ENCODE measurements at regions not wholly inside any gene's neighbourhood (a gene's known extent, or its start where the extent isn't known, plus 50 kb on each side); places are given as distances from the start of the nearest gene placed in this dataset.

DNA sequence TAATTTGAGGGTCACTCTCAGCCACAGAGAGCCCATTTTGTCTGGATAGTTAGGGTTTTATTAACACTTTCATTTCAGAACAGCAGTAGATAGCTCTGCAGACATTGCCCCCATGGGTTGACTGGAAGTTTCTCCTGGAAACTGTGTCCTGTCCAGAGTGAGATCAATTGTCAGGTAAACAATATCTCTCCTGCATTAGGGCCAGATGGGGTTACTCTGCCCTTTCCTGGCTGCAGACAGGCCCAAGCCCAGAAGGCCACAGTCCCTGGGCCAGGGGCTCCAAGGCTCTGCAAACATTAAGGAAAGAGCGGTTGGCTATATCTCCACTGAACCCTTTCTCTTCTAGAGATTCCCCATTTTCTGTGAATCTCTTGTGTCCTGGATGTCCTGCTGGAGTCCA is 436.8 kb upstream of the PRKX start:
- no peaks in the 10 kb centered on the region for H3K4me1 ChIP-seq (ENCODE audit: control insufficient read depth, insufficient read depth, low read length)
- H3K27ac ChIP-seq (ENCODE audit: low read length): no peak overlapping the region
- H3K27me3 ChIP-seq (ENCODE audit: control insufficient read depth in 1 of 2, insufficient read depth in 2 of 2, low read length in 2 of 2): no peaks in the 10 kb centered on the region
- no peak overlapping the region for H3K4me3 ChIP-seq (ENCODE audit: low read length in 2 of 2)
- no peaks in the 10 kb centered on the region for H3K9me3 ChIP-seq (ENCODE audit: control insufficient read depth in 2 of 2, low read length in 2 of 2)
- no peaks in the 10 kb centered on the region for H3K36me3 ChIP-seq (ENCODE audit: control insufficient read depth in 2 of 2, insufficient read depth in 2 of 2, low read length in 2 of 2)
- H3K9ac ChIP-seq (ENCODE audit: low read length in 2 of 2): no peak overlapping the region

DNA sequence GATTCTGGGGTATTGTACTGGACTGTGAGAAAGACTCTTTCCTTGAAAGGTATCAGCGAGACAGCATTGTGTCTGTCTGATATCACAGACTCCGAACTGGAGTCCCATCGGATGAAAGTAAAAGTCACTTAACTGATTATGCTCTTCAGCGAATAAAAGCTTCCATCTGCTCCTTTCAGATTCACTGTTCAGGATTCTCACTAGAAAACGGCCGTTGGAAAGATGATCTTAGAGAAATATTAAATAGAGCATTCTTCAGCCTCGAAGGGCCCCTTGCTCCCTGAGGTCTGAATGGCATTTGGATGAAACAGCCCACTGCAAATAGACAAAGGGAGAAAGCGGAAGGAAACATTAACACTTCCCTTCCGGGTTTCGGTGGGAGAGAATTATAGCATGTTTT is 416.2 kb upstream of the PRKX start:
- Histone ChIP-seq H3K36me3 (ENCODE audit: control insufficient read depth in 2 of 2, insufficient read depth in 2 of 2, low read length in 2 of 2) (no peaks in the 10 kb centered on the region), H3K9me3 (ENCODE audit: control insufficient read depth in 2 of 2, low read length in 2 of 2) (no peaks in the 10 kb centered on the region)

DNA sequence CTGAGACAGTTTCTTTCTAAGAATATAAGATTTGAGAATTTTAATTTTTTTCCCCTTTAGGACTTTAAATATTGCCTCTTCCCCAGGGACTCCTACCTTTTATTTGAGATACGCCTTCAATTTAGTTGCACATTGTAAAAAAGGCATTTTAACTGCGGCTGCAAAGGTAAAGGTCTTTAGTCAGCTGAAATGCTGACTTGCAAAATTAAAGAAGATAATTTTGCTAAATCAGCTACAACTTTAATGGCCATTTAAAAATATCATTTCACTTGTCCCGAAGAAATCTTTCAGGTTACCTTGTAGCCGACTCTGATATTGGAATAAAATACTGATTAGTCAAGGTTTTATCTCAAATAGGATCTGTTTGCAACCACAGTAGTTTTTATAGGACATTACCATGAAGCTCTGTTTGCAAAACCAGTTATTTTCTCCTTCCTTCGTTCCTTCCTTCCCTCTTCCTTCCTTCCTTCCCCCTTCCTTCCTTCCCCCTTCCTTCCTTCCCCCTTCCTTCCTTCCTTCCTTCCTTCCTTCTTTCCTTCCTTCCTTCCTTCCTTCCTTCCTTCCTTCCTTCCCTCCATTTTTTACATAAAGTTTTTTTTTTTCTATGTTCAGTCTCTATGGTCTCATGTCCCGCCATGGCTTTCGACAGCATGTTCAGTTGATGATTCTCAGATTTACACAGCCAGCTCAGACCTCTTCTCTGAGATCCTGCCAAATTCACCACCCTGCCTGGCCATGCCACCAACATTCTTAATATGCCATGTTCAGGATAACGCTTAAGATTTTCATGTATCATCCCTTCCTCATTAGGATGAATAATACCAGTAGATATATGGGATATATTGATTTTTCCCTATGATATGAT is 405.4 kb upstream of the PRKX start:
- Histone ChIP-seq H3K27ac (ENCODE audit: low read length) (no peak overlapping the region), H3K9ac (ENCODE audit: low read length in 2 of 2) (no peak overlapping the region), H3K27me3 (ENCODE audit: control insufficient read depth in 1 of 2, insufficient read depth in 2 of 2, low read length in 2 of 2) (no peaks in the 10 kb centered on the region), H3K4me3 (ENCODE audit: low read length in 2 of 2) (no peak overlapping the region), H3K9me3 (ENCODE audit: control insufficient read depth in 2 of 2, low read length in 2 of 2) (no peaks in the 10 kb centered on the region), H3K4me1 (ENCODE audit: control insufficient read depth, insufficient read depth, low read length) (no peaks in the 10 kb centered on the region), H3K36me3 (ENCODE audit: control insufficient read depth in 2 of 2, insufficient read depth in 2 of 2, low read length in 2 of 2) (no peaks in the 10 kb centered on the region)

More for the DNA sequence above, 416.2 kb upstream of the PRKX start:
- Histone ChIP-seq H3K27ac (ENCODE audit: low read length) (no peak overlapping the region), H3K27me3 (ENCODE audit: control insufficient read depth in 1 of 2, insufficient read depth in 2 of 2, low read length in 2 of 2) (no peaks in the 10 kb centered on the region), H3K4me1 (ENCODE audit: control insufficient read depth, insufficient read depth, low read length) (no peaks in the 10 kb centered on the region), H3K9ac (ENCODE audit: low read length in 2 of 2) (no peak overlapping the region), H3K4me3 (ENCODE audit: low read length in 2 of 2) (no peak overlapping the region)

DNA sequence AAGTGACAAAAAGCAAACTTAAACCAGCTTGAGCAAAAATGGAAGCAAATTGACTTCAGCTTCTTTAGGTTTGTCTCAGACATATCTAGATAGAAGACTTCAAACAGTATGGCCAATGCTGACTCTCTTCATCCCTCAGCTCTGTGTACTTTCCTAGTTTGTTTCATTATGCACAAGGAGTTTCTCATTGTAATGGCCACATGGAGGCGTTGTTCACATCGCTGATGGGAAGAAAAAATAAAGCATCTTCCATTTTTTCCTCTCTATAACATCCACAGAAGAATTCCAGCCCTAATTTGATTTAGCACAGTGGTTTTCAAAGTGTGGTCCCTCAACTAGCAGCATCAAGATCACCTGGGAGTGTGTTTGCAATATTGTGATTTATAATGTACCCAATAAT is 397.5 kb upstream of the PRKX start:
- Histone ChIP-seq H3K36me3 (ENCODE audit: control insufficient read depth in 2 of 2, insufficient read depth in 2 of 2, low read length in 2 of 2) (no peaks in the 10 kb centered on the region), H3K27ac (ENCODE audit: low read length) (no peak overlapping the region), H3K27me3 (ENCODE audit: control insufficient read depth in 1 of 2, insufficient read depth in 2 of 2, low read length in 2 of 2) (no peaks in the 10 kb centered on the region)

DNA sequence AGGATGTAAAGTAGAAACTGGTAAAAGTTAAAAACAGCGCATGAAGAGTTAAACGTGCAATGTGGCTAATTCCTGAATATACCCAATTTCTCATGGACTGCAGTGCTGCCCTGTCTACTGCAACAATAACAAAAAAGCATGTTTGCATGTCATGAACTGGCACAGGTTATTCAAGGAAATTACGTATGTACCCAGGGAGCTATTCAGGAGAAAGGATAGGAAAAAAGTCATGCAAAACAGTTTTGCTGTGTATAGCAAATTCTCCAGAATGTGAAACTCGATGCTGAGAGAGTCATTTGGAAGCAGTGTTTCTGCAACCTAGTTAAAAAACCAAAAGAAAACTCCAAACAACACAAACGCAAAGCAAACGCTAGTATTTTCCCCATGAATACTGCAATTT is 381.5 kb upstream of the PRKX start:
- Histone ChIP-seq H3K9me3 (ENCODE audit: control insufficient read depth in 2 of 2, low read length in 2 of 2) (no peaks in the 10 kb centered on the region), H3K9ac (ENCODE audit: low read length in 2 of 2) (no peak overlapping the region), H3K4me3 (ENCODE audit: low read length in 2 of 2) (no peak overlapping the region), H3K4me1 (ENCODE audit: control insufficient read depth, insufficient read depth, low read length) (no peaks in the 10 kb centered on the region), H3K27me3 (ENCODE audit: control insufficient read depth in 1 of 2, insufficient read depth in 2 of 2, low read length in 2 of 2) (no peaks in the 10 kb centered on the region), H3K36me3 (ENCODE audit: control insufficient read depth in 2 of 2, insufficient read depth in 2 of 2, low read length in 2 of 2) (no peaks in the 10 kb centered on the region), H3K27ac (ENCODE audit: low read length) (no peak overlapping the region)

More for the DNA sequence above, 397.5 kb upstream of the PRKX start:
- H3K4me1 ChIP-seq (ENCODE audit: control insufficient read depth, insufficient read depth, low read length): no peaks in the 10 kb centered on the region
- peaks cover 0 to 3% of the 10 kb centered on the region in 2 donors for H3K9me3 ChIP-seq (ENCODE audit: control insufficient read depth in 2 of 2, low read length in 2 of 2)
- no peak overlapping the region for H3K9ac ChIP-seq (ENCODE audit: low read length in 2 of 2)
- H3K4me3 ChIP-seq (ENCODE audit: low read length in 2 of 2): no peak overlapping the region

DNA sequence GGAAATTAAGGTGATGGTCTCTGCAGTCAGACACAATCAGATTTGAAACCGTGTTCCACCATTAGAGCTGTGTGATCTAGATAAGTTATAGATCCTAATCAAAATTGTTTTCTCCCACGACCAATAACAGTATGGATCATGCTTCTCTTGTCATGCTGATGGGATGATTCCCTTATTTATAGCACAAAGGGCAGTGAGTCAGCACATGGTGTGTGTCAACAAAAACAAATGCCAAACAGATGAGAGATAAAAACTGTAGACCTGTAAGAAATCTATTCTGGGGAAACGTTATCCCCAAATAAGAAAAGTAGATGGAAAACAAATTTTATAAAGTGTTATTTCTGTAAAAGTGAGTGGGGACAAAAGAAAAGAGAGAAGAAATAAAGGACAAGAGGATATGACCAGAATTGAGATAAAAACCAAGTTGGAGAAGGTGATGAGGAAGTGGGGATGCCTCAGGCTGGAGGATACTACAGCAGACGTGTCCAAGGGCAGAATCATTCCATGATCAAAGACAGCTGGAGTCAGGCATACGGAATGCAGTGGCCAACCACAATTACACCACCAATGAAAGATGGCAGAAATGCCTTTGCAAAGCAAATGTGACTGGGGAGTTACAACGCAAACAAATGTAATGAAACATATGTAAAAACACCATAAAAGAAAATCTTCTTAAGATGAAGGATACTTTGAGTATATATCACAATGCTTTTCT is 377.8 kb upstream of the PRKX start:
- no peaks in the 10 kb centered on the region for H3K4me1 ChIP-seq (ENCODE audit: control insufficient read depth, insufficient read depth, low read length)
- H3K4me3 ChIP-seq (ENCODE audit: low read length in 2 of 2): no peak overlapping the region
- no peaks in the 10 kb centered on the region for H3K36me3 ChIP-seq (ENCODE audit: control insufficient read depth in 2 of 2, insufficient read depth in 2 of 2, low read length in 2 of 2)
- no peaks in the 10 kb centered on the region for H3K27me3 ChIP-seq (ENCODE audit: control insufficient read depth in 1 of 2, insufficient read depth in 2 of 2, low read length in 2 of 2)
- no peaks in the 10 kb centered on the region for H3K9me3 ChIP-seq (ENCODE audit: control insufficient read depth in 2 of 2, low read length in 2 of 2)
- H3K27ac ChIP-seq (ENCODE audit: low read length): no peak overlapping the region
- no peak overlapping the region for H3K9ac ChIP-seq (ENCODE audit: low read length in 2 of 2)

DNA sequence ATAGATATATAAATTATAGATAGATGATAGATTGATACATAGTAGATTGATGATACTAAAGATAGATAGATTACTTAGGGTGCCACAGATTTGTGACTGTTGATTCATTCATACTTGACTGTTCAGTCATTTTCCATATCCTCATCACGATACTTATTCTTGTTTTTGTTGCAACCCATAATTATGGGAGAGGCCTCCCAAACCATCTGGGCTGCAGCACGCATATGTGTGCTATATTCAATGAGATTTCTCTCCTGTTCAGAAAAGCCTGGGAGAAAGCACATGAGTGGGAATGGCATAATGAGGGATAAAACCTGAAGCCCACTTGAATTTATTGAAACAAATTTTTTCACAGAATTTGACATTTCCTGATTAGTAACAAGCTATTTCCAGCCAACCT is 346.4 kb upstream of the PRKX start:
- Histone ChIP-seq H3K27ac (ENCODE audit: low read length) (no peak overlapping the region), H3K9me3 (ENCODE audit: control insufficient read depth in 2 of 2, low read length in 2 of 2) (no peaks in the 10 kb centered on the region), H3K27me3 (ENCODE audit: control insufficient read depth in 1 of 2, insufficient read depth in 2 of 2, low read length in 2 of 2) (no peaks in the 10 kb centered on the region), H3K4me3 (ENCODE audit: low read length in 2 of 2) (no peak overlapping the region), H3K4me1 (ENCODE audit: control insufficient read depth, insufficient read depth, low read length) (no peaks in the 10 kb centered on the region), H3K36me3 (ENCODE audit: control insufficient read depth in 2 of 2, insufficient read depth in 2 of 2, low read length in 2 of 2) (no peaks in the 10 kb centered on the region), H3K9ac (ENCODE audit: low read length in 2 of 2) (no peak overlapping the region)

DNA sequence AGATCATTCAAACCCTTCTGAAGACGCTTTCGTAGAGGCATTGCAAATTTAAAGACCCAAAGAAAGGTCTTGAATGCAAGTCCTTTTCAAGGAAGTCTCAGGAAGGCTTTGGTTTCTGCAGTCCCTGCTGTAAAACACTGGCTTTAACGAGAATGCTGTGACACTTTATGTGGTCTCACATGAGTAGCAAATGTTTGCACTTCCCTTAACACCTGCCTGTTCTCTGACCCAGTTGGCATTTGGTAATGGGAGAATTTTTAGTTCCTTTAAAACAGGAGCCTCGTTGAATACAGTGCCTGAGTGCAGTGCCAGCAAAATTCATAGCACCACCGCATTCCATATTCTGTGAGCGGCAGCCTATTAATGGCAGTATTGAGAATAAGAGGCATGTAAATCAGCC is 330.5 kb upstream of the PRKX start:
- no peaks in the 10 kb centered on the region for H3K36me3 ChIP-seq (ENCODE audit: control insufficient read depth in 2 of 2, insufficient read depth in 2 of 2, low read length in 2 of 2)
- no peaks in the 10 kb centered on the region for H3K4me1 ChIP-seq (ENCODE audit: control insufficient read depth, insufficient read depth, low read length)
- H3K4me3 ChIP-seq (ENCODE audit: low read length in 2 of 2): no peak overlapping the region
- no peak overlapping the region for H3K27ac ChIP-seq (ENCODE audit: low read length)
- H3K27me3 ChIP-seq (ENCODE audit: control insufficient read depth in 1 of 2, insufficient read depth in 2 of 2, low read length in 2 of 2): no peaks in the 10 kb centered on the region
- H3K9ac ChIP-seq (ENCODE audit: low read length in 2 of 2): no peak overlapping the region
- peaks cover 0 to 4% of the 10 kb centered on the region in 2 donors for H3K9me3 ChIP-seq (ENCODE audit: control insufficient read depth in 2 of 2, low read length in 2 of 2)

DNA sequence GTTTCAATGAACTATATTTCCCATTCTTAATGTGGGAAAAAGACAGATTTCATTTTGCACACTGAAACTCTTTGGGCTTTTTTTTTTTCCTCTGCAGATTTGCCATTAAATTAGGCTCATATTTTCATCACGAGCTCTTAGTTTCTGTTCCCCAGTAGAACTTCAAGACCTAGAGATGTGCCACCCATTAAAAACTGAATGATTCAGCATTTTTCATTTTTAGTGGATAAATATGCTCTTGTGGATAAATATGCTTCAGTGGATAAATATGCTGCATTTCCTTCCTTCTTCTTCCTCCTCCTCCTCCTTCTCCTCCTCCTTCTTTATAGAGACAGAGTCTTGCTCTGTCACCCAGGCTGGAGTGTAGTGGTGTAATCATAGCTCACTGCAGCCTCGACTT is 322.4 kb upstream of the PRKX start:
- no peaks in the 10 kb centered on the region for H3K9me3 ChIP-seq (ENCODE audit: control insufficient read depth in 2 of 2, low read length in 2 of 2)
- H3K4me3 ChIP-seq (ENCODE audit: low read length in 2 of 2): no peak overlapping the region
- no peak overlapping the region for H3K9ac ChIP-seq (ENCODE audit: low read length in 2 of 2)
- H3K4me1 ChIP-seq (ENCODE audit: control insufficient read depth, insufficient read depth, low read length): no peaks in the 10 kb centered on the region
- H3K27ac ChIP-seq (ENCODE audit: low read length): no peak overlapping the region
- H3K27me3 ChIP-seq (ENCODE audit: control insufficient read depth in 1 of 2, insufficient read depth in 2 of 2, low read length in 2 of 2): no peaks in the 10 kb centered on the region
- no peaks in the 10 kb centered on the region for H3K36me3 ChIP-seq (ENCODE audit: control insufficient read depth in 2 of 2, insufficient read depth in 2 of 2, low read length in 2 of 2)

DNA sequence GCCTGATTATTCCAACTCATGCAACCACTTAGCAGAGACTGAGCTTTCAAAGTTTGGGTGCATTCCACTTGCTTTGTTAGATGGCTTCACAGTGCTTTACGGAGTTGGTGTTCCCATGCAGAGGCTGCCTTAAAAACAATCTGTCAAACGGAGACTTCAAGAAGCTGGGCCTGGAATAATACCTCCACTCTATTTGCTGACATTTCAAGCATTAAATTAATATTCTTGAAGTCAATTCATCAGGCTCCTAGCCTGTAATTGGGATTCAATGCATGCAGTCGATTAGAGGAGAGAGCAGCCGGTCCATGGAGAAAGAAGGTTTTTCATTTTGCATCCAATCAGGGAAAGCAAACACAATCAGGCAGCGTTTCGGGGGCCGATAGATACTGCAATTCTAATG is 314.7 kb upstream of the PRKX start:
- H3K4me1 ChIP-seq (ENCODE audit: control insufficient read depth, insufficient read depth, low read length): no peaks in the 10 kb centered on the region
- H3K27me3 ChIP-seq (ENCODE audit: control insufficient read depth in 1 of 2, insufficient read depth in 2 of 2, low read length in 2 of 2): no peaks in the 10 kb centered on the region
- no peaks in the 10 kb centered on the region for H3K36me3 ChIP-seq (ENCODE audit: control insufficient read depth in 2 of 2, insufficient read depth in 2 of 2, low read length in 2 of 2)
- H3K4me3 ChIP-seq (ENCODE audit: low read length in 2 of 2): no peak overlapping the region
- no peak overlapping the region for H3K9ac ChIP-seq (ENCODE audit: low read length in 2 of 2)
- H3K9me3 ChIP-seq (ENCODE audit: control insufficient read depth in 2 of 2, low read length in 2 of 2): peaks cover 0 to 4% of the 10 kb centered on the region in 2 donors
- no peak overlapping the region for H3K27ac ChIP-seq (ENCODE audit: low read length)

DNA sequence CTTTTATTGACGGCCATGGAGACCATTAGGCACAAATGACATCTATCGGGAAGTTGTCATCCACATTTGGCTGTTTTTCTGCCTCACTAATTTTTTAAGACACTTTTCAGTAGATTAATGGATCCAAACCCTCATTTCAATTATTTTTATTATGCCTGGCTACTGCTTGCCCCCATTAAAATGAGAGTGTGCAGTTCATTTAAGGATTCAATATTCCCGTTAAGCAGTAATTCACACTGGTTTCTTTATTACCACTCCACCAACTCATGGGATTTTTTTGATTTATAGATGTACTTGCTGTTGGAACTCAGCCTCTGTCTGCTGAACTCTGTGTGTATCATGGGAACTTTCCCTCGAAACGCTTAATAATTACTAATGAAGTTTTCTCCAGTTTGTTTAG is 291.8 kb upstream of the PRKX start:
- Histone ChIP-seq H3K4me1 (ENCODE audit: control insufficient read depth, insufficient read depth, low read length) (no peaks in the 10 kb centered on the region), H3K4me3 (ENCODE audit: low read length in 2 of 2) (no peak overlapping the region), H3K27me3 (ENCODE audit: control insufficient read depth in 1 of 2, insufficient read depth in 2 of 2, low read length in 2 of 2) (no peaks in the 10 kb centered on the region), H3K27ac (ENCODE audit: low read length) (no peak overlapping the region), H3K36me3 (ENCODE audit: control insufficient read depth in 2 of 2, insufficient read depth in 2 of 2, low read length in 2 of 2) (no peaks in the 10 kb centered on the region), H3K9ac (ENCODE audit: low read length in 2 of 2) (no peak overlapping the region), H3K9me3 (ENCODE audit: control insufficient read depth in 2 of 2, low read length in 2 of 2) (no peaks in the 10 kb centered on the region)

All from stomach smooth muscle (tissue), 2 donors.